Stimulated activated CD4-positive, alpha-beta T cell treated with anti-CD3 and anti-CD28 coated beads, Interleukin-2, amount 100 ng/mL, for 24 hours (primary cell): ENCODE measurements at regions not wholly inside any gene's neighbourhood (a gene's known extent, or its start where the extent isn't known, plus 50 kb on each side); places are given as distances from the start of the nearest gene placed in this dataset.
"Not testable (repeated sequence)": the region's sequence is repeated elsewhere in the genome, so short reads cannot be mapped to it uniquely, and the experiment has no call there.

Source experiments
- DNase-seq, 2 donors: peaks; one replicate each; pipeline ENCODE4 v3.0.0-alpha.2; 2020

DNA sequence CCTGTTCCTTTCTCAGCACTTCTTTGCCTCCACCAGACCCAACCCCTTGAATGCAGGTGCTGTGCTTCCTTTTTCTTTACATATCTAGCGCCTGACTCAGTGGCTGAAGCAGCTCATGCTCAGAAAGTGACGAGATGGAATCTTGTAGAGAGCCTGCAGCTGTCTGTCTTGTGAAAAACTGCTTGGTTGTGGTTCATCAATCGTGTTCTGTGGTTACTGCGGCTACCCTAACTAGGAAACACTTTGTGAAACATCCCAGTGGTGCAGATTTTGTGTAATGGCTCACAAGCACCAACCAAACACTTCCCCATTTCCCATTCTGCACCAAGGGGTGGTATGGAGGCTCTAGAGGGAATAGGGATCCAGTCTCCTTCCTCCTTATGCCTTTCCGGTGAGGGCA lies 307.2 kb upstream of the MMADHC start:
- no peak for DNase-seq

DNA sequence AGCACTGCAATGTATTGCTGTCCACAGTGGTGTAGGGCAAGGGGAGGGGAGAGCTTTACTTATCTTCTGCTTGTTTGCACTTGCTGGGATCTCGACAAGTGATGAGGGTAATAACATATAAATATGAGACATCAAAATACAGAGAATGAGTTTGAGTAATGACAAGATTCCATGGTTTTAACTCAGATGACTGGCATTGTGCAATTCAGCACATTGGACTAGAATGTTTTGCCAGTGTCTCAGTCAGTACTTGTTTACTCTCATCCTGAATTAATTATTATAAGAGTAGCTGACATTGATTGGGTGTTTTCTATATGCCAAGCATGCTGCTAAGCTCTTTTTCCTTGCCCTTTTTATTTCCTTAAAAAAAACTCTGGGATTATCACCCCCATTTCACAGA lies 306.7 kb upstream of the MMADHC start:
- DNase-seq = no peak

DNA sequence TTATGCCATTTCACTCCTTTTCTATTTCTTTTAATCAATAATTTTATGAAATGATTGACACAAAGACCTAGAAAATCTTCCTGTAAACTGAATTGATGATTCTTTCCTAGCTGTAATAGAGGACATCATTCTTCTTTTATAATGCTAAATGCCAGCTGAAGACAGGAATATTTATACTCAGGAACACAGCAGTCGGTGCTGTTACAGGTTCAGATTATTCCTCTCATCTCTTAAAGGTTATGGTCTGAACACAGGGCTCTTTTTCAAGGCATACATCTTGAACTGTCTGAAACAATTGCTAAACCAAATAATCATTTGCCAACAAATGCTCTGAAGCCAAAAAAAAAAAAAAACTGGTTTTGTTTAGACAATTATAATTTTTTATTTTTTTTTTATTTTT lies 305.0 kb upstream of the MMADHC start:
- no peak for DNase-seq

DNA sequence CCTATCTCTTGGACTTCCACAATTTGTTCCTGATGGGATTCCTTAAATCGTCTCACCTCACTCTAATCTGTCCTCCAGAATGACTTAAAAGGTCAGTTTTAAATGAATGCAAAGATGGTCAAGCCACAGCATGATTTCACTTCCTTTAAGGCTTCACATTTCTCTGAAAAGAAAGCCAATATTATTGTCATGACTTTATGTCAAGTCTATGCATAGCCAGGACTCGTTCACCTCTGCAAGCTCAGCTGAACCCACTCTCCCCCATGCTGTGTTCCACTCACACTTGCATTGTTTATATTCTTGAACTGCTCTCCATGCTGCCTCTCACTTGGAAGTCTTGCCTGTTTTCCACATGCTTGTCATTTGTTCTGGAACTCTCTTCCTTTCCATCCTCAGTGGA lies 298.4 kb upstream of the MMADHC start:
- no peak for DNase-seq

DNA sequence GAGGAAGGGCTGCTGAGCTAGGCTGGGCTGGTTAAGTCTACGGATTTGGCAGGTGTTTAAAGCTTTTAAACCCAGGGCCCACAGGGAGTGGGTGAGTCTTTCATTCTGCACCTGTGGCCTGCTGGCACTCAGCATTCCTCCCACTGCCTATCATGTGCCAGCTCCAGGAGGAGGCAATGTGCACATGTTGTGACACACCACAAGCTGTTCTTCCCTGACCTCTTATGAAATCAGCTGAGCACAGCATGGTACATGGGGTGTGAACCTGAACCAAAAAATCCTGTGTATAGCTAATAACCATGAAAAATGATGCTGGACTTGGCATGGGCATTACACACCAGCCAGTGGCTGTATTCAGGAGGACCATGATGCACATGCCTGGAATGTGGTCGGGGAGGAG lies 297.9 kb upstream of the MMADHC start:
- DNase-seq = no peak

DNA sequence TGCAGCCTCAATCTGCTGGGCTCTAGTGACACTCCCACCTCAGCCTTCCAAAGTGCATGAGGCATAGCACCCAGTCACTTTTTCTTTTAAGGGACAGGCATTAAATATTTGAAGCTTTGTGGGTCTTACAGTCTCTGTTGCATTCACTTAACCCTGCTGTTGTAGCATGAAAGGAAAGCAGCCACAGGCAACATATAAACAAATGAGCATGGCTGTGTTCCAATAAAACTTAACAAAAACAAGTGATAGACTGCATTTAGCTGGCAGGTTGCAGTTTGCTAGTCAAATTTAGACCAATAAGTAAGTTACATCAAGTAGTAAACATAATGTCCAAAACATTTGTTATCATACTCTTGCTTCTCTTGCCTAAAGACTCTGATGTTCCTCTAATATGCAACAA lies 297.3 kb upstream of the MMADHC start:
- DNase-seq = no peak

DNA sequence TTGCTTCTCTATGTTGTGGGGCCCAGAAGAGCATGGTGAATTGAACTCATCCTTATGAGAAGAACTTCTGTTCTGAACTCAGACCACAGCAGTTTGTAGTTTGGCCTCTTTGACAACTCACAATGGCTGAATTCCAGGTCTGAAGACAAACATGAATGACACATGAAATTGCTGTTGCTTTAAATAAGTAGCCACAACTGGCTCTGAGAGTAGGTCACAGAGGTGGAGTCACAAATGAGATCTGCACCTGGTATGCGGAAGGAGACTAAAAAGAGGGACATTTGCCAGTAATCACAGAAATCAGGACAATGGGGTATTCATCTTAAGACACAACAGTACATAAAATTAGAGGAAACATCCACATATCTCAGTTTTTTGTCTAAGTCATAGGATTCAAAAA lies 290.3 kb upstream of the MMADHC start:
- DNase-seq = no peak

DNA sequence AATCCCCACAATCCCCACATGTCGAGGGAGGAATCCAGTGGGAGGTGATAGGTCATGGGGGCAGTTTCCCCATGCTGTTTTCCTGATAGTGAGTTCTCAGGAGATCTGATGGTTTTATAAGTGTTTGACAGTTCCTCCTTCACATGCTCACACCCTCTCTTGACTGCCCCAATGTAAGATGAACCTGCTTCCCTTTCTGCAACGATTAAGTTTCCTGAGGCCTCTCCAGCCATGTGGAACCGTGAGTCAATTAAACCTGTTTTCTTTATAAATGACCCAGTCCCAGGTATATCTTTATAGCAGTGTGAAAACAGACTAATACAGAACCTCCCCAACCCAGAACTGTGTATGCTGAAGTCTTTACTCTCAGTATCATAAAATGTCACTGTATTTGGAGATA lies 289.5 kb upstream of the MMADHC start:
- no peak for DNase-seq

DNA sequence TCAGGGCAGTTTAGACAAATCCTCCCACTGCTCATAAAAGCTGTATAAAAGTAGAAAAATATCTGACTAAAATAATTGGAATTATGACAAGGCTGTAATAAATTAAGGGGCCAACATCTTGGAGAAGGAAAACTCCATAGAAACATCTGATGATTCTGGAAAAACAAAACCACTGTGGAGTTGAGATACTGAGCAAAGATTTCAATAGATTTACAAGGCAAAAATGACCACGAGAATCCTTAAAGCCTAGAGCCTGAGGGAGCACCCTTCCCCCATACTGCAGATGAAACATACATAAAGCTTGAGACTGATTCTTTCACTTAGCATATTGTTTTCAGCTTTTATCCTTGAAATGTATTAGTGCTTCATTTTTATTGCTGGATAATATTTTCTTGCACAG lies 286.4 kb upstream of the MMADHC start:
- no peak for DNase-seq

DNA sequence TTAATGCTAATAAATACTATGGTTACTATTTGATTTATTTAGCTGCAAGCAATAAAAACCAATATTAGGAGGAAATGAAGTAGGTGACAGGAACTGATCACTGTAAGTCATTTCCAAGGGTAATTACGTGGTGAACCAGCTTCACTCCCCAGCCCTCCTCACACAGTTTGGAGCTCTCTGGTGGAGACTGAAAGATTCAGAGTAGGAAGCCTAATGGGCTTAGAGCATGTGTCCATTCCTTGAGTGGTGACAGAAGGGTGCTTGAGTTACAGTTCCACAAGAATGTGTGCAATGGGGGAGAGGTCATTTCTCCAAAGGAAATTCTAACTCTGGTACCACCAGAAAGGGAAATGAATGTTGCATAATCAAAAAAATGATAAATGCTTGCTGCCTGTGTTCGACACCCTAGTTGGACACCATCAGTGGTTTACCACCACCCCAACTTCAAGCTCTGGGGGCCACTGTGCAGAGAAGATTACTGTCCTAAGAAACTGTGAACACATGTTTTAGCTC lies 285.1 kb upstream of the MMADHC start:
- DNase-seq = no peak

DNA sequence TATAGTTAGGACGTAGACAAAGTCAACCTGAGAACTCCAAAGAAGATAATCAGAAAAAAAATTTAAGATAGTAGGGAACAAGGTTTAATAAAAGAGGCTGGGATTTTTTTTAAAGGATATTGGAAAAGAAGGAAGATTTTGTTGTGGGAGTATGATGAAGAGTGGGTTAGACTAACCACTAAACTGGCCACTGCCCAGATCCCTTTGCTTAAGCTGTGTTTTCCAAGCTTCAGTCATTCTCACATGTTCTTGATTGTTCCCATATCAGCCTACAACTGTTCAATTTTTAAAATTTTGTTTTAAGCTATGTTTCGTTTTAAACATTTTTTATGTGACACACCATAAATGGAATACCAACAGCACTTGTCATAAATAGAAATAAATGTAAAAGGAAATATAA lies 284.5 kb upstream of the MMADHC start:
- no peak for DNase-seq

DNA sequence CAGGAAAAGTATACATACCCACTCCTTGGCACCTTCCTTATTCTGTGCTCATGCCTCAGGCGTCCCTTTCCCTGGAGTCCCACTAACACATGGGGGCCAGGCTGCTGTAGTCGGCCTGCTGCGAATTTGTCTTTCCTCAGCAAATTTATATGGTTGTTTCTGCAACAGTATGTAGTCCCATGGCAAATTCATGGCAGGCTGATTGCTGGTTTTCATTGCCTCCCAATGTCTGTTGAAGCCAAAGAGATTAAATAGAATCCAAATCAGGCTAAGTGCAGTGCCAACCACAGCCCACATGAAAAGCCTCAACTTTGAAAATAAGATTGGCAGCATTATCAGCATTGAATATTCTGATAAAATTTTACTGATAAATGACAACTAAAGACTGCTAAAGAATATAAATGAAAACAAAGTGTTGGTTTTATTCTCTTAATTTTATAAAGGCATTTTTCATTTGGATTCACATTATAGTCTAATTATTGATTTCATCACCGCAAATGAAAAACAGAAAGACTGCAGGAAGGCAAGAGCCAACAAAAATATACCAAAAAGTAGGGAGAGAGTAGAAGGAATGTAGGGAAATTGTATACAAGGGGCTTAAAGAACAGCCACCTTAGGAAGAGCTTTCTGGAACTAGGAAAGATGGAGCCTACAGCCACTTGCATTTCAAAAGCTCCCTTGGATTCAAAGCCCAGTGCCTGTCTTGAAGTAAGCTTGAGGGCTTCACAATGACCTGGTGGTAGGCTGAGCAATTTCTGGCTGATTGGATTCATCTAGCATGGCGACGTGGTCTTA lies 283.7 kb upstream of the MMADHC start:
- DNase-seq = no peak

DNA sequence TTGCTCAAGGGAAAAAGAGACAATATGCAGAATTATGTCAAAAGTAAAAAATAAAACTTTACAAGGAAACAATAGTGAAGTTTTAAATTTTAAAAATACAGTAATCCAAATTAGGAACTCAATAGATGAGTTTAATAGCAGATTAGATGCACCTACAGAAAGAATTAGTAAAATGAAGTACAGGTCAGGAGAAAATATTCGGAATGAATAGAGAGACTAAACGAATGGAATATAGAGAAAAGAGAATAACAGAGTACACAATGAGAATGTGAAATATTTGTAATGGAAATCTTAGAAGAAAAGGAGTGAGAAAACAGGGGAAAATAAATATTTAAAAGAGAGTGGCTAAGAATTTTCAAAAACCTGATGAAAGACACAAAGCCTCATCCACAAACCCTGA lies 275.7 kb upstream of the MMADHC start:
- DNase-seq = no peak

DNA sequence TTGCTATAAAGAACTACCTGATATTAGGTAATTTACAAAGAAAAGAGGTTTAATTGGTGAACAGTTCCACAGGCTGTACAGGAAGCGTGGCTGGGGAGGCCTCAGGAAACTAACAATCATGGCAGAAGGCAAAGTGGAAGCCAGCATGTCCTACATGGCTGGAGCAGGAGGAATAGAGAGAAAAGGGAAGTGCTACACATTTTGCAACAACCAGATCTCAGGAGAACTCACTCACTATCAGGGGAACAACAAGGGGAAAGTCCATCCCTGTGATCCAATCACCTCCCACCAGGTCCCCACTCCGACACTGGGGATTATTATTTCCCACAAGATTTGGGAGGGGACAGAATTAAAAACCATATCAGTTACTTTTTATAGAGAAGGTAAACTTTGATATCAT lies 273.5 kb upstream of the MMADHC start:
- no peak for DNase-seq

DNA sequence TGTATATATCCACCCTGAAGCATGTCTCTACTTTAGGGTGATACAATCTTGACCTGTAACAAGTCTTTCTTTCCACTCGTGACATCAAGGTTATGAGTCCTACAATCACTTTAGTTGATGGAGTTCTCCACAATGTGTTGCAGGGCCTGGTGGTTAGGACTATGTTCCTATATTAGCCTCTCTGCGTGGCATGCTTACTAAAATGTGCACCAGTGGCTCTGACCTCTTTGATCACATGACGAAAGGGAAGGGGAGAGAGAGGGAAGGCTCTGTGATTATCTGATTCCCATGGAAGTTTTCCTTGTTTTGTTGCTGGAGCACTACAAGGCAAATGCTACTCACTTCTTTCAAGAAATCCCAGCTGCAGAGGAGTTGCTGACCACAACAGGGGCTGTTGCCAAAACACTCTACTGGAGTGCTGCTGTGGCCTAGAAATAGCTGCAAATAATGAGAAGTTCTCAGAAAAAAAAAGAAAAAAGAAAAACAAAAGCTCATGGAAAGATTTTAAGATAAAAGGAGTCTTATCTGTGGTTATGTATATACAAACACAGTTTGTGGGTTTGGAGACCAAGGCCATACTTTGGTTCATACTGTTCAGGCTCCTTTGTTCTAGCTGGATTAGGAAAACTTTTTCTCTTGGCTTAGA lies 272.8 kb upstream of the MMADHC start:
- DNase-seq = no peak

DNA sequence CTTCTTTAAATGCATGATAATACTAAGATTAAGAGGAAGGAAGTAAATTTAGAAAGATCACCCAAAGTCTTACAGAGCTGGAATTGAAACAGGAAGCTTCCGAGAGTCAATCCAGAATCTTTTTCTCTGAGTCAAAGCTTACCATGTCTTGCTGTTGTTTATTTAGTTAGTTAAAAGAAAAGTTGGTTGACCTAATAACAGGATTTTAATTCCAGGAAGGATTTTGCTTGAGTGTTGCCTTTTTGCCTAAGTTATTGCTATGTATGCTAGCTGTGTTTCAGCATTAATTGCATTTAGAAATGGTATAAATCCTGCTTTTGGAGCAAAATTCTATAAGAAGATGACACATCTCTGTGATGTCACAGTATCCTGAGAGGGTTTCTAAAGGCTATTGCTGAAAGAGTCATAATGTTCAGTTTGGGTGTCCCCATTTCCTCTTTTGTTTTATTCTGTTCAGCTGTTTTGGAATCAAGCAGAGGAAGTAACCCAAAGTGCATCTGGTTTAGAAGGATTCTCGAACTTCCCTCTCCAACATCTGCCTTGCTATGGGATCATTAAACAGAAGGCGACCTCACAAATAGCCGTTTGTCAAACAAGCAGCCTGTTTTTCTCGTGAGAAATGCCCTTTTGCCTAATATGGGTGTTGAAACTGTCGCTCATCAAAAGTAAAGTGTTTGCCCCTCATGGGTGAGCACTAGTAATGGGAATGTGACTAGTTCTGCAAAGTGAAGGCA lies 271.5 kb upstream of the MMADHC start:
- no peak for DNase-seq

DNA sequence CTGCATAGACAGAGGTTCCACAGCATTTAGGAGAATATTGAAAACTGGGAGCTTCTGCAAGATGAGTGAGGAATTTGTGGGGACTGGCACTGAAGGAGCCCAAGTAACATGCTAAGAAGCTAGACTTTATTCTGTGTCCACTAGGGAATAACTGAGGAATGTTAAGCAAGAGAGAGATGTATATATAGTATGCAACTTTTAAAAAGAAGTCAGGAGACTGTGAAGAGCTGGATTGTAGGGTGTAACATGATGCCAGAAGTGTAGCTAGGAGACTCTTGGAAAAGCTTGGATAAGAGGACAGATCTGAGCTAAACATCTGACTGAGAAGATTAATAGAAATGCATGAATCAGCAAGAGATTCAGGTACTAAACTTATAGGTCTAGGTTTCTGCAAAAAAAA lies 270.6 kb upstream of the MMADHC start:
- DNase-seq = no peak

DNA sequence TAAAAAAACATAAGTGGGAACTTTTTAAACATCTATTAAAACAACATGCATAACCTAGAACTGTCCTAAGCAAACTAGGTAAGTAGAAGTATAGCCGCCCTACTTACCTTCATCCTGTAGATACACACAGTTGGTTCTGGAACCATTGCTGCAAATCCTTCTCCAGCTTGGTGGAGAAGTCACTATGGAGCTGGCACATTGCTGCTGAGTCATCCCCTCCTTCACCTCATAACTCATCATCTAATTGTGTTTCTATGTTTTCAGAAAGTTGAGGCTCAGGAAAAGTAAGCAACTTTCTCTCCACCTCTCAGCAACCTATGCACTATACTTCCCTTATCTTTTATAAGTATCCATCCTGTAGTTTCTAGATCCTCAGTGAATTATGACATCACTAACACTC lies 269.8 kb upstream of the MMADHC start:
- no peak for DNase-seq

DNA sequence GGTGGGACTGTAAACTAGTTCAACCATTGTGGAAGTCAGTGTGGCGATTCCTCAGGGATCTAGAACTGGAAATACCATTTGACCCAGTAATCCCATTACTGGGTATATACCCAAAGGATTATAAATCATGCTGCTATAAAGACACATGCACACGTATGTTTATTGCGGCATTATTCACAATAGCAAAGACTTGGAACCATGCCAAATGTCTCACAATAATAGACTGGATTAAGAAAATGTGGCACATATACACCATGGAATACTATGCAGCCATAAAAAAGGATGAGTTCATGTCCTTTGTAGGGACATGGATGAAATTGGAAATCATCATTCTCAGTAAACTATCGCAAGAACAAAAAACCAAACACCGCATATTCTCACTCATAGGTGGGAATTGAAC lies 268.3 kb upstream of the MMADHC start:
- not testable (repeated sequence) for DNase-seq

DNA sequence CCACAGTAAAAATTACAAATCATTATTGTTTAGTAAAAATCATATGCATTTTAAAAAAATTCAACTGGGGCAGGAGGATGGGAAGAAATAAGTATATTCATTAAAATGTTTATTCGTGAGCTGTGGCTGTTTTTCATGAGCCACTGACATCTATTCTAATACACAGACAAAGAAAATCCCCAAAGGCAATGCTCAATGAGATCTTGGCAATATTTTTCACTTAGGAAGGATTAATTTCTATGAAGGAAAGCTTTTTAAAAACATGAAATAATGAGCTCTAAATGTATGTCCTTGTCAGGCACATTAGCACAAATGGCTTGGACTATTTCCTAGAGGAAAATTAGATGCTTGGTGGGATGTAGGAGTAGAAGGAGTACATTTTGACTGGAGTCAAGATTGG lies 262.0 kb upstream of the MMADHC start:
- DNase-seq = no peak

DNA sequence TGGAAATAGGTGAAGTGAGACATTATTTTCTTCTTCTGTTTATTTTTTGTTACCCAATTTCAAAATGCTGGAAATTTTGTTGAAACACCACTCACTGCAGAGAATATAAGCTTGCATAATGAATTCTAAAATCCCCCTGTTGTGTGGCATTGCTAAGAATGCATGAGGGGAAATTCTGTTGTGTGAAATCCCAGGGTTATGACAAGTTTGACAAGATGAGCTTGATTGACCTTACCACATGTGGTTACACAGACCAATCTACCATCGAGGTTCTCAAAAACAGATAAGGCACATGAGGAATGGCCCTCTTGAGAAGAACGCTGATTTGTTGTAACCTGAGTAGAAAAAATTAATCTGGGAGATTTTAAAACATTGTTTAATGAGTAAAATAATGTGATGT lies 261.6 kb upstream of the MMADHC start:
- DNase-seq = no peak

DNA sequence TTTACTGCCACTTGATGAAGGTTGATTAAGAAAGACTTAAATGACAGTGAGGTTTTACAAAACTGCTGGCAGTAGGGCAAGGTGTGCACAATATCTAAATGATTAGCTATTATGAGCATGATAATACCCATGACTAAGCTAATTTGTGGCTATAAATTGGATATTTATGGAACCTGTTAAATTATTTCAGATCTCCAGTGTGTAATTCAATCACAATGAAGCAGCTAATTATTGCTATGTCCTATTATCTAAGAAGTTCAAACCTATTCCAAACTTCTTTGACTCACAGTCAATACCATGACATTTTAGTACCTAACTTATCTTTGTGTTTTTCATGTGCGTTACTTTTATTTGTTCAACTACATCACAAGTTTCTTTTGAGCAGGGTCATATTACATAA lies 253.8 kb upstream of the MMADHC start:
- no peak for DNase-seq

DNA sequence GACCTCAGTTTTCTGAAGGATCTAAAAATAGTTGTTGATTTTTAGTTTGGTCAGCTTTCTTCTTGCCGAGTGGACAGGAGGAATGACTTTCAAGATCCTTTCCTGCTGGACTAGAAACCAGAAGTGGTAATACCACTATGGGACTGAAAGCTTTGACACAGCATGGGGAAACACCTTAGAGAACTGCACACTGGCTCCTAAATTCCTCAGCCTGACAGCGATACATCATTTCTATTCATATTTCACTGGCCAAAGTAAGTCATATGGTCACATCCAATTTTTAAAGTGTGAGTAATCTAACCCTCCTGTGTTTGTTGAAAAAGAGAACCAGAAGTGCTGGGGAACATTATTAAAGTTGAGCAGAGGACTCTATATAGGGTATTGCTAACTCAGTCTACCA lies 244.7 kb upstream of the MMADHC start:
- no peak for DNase-seq
